Retinal pigment epithelial cell (primary cell): ENCODE measurements at regions not wholly inside any gene's neighbourhood (a gene's known extent, or its start where the extent isn't known, plus 50 kb on each side); places are given as distances from the start of the nearest gene placed in this dataset.
"Not testable (repeated sequence)": the region's sequence is repeated elsewhere in the genome, so short reads cannot be mapped to it uniquely, and the experiment has no call there.

Source experiments
- DNase-seq: peaks from one replicate; pipeline ENCODE4 v3.0.0-alpha.2; 2010; ENCODE audit warnings: low read depth
- H3K4me3 ChIP-seq: 2 replicates; pipeline ENCODE4 v1.5.1; 2011; ENCODE audit warnings: mild to moderate bottlenecking, low read length, control low read depth, moderate library complexity
- TF ChIP-seq, protein P1 (sequence below): conservative IDR thresholded peaks from 2 replicates; pipeline ENCODE4 v1.5.1; 2011; ENCODE audit warnings: low read depth, low read length, control low read depth, inconsistent platforms

DNA sequence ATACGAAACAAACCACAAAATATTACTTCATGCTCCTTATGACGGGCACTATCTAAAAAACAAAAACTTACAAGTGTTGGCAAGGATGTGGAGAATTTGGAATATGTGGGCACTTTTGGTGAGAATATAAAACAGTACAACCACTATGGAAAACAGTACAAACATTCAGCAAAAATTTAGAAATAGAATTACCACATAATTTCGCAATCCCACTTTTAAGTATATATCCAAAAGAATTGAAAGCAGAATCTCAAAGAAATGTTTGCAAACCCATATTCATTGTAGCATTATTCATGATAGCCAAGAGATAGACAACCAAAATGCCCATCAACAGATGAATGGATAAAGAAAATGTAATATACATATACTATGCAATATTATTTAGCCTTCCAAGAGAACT, 1173.7 kb upstream of the PRR20A start:
- TF ChIP-seq, protein P1, sequence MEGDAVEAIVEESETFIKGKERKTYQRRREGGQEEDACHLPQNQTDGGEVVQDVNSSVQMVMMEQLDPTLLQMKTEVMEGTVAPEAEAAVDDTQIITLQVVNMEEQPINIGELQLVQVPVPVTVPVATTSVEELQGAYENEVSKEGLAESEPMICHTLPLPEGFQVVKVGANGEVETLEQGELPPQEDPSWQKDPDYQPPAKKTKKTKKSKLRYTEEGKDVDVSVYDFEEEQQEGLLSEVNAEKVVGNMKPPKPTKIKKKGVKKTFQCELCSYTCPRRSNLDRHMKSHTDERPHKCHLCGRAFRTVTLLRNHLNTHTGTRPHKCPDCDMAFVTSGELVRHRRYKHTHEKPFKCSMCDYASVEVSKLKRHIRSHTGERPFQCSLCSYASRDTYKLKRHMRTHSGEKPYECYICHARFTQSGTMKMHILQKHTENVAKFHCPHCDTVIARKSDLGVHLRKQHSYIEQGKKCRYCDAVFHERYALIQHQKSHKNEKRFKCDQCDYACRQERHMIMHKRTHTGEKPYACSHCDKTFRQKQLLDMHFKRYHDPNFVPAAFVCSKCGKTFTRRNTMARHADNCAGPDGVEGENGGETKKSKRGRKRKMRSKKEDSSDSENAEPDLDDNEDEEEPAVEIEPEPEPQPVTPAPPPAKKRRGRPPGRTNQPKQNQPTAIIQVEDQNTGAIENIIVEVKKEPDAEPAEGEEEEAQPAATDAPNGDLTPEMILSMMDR: no peak
- no peak for DNase-seq
- H3K4me3 ChIP-seq: no peak overlapping the region

- no peak for DNase-seq
- H3K4me3 ChIP-seq: no peak overlapping the region
- TF ChIP-seq, protein P1: no peak
Measured at GRCh38 chr13:55977436-55977835, 1163.3 kb upstream of the PRR20A start.

DNA sequence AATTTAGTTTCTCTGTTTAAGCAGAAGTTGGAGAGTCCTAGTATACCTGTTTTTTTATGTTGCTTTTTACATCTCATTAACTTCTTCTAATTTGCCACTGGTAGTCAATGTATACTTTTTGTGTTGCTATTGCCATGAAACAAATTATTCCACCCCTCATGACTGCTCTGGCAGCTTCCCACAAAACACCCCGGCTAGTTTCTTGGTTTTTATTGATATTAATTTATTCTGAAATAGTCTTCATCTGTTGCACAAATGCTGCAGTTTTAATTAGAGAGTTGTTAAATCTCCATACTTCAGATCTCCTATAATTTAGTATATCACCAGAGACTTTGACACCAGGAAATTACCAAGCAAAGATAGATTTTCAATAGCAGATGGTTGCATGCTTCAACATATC, 1159.3 kb upstream of the PRR20A start:
- no peak overlapping the region for H3K4me3 ChIP-seq
- TF ChIP-seq, protein P1: no peak
- no peak for DNase-seq

DNA sequence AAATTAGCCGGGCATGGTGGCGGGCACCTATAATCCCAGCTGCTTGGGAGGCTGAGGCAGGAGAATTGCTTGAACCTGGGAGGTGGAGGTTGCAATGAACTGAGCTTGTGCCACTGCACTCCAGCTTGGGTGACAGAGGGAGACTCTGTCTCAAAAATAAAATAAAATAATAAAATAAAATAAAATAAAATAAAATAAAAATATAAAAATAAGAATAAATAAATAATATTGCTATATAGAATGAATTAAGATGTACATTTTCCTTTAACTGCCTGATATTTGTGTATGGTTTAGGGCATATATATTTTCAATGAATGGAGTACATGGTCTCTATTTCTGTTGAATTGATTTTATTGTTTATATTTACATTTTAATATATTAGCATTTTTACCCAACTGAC, 1156.7 kb upstream of the PRR20A start:
- H3K4me3 ChIP-seq, DNase-seq: not testable (repeated sequence)

DNA sequence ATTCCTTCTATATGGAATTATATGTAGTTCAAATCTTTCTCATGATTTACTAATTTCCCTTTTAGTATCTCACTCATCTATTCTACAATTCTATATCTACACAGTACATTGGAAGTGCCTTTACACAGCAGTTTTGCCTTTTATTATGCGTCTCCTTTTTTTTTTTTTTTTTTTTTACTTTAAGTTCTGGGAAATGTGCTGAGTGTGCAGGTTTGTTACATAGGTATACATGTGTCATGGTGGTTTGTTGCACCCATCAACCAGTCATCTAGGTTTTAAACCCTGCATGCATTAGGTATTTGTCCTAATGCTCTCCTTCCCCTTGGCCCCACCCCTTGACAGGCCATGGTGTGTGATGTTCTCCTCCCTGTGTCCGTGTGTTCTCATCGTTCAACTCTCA, 1150.1 kb upstream of the PRR20A start:
- no peak overlapping the region for H3K4me3 ChIP-seq
- DNase-seq: no peak
- TF ChIP-seq, protein P1: no peak

DNA sequence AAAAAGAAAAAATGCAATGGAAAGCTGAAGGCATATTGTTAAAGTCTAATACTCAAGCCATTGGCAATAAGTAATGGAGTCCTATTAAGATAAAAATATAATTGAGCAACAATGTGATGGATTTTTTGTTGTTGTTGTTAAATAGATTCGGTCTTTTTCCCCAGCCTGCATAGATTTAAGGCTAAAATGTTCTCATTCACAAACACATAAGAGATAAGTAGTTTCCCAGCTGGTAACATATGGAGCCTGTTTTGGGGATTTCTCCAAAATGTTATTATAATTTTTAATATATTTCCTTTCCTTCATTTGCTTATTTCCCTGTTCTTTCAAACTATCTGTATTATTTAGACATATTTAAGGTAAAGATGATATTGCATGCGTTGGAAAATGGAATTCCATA, 1149.1 kb upstream of the PRR20A start:
- H3K4me3 ChIP-seq: no peak overlapping the region
- TF ChIP-seq, protein P1: no peak
- no peak for DNase-seq

DNA sequence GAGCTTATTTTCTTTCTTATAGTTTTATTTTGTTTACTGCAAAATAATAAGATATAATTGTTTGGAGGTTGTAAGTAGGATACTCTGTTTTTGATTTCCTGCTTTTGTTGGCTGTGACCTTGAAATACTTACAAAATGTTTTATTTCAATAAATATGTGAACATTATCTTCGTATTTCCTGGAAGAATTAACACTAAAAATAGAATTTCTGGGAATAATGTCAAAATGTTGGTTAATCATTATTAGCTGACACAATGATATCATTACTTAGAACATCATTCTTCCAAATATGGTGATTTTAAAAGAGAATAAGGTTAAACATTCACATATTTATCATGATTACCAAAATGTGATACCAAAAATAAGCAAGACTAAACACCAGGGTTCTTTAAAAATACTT, 1148.6 kb upstream of the PRR20A start:
- DNase-seq: no peak
- no peak overlapping the region for H3K4me3 ChIP-seq
- TF ChIP-seq, protein P1: no peak

DNA sequence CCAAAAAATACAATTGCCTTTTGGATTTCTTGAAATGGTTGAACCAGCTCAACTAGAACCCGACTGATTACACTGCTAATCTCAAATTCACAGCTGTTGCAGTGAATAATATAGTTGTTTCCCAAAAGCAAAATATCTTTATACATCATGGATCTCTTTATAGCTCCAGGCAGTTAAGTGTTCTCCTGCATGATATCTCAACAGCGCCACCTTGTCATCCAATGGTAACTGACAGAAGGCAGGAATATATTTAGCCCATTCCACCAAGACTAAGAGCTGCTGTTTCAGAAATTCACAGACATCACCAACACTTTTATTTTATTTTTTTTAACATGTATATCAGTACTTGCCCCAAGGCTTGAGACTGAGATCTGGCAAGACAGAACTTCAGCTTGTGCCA, 1141.0 kb upstream of the PRR20A start:
- TF ChIP-seq, protein P1: no peak
- DNase-seq: no peak
- H3K4me3 ChIP-seq: no peak overlapping the region
